ENCODE measurements at regions not wholly inside any gene's neighbourhood (a gene's known extent, or its start where the extent isn't known, plus 50 kb on each side); places are given as distances from the start of the nearest gene placed in this dataset.

GRCh38 chr5:103706939-103707682 lies 144.5 kb upstream of the NUDT12 start:
- CTCF ChIA-PET, result no interaction called here
- H3K4me2 ChIP-seq (ENCODE audit: low read length), result no peak overlapping the region
- H2AFZ ChIP-seq (ENCODE audit: low read depth, low read length, poor library complexity, severe bottlenecking), result no peak overlapping the region
- H3K9me3 ChIP-seq (ENCODE audit: control insufficient read depth in 1 of 2, insufficient read depth in 1 of 2, low read depth in 1 of 2, low read length in 2 of 2), result no peaks in the 10 kb centered on the region
- no peaks in the 10 kb centered on the region for H3K36me3 ChIP-seq (ENCODE audit: control insufficient read depth in 1 of 2, insufficient read depth in 2 of 2, low read length in 2 of 2)
- H3K79me2 ChIP-seq (ENCODE audit: insufficient read depth, low read length), result no peaks in the 10 kb centered on the region
- H3K4me1 ChIP-seq (ENCODE audit: control insufficient read depth in 1 of 2, insufficient read depth in 2 of 2, low read length in 2 of 2), result no peaks in the 10 kb centered on the region
- H4K20me1 ChIP-seq (ENCODE audit: insufficient read depth), result no peaks in the 10 kb centered on the region
- H3K9me2 ChIP-seq (ENCODE audit: insufficient read depth), result no peaks in the 10 kb centered on the region
- intact Hi-C loops (cut with micrococcal nuclease), result no loop called here
- POLR2A ChIA-PET, result no interaction called here
- DNase-seq (ENCODE audit: low read depth, low spot score) (no peak), ATAC-seq (no peak)
- no peak overlapping the region for H3K27ac ChIP-seq (ENCODE audit: low read depth, low read length)
- no peak overlapping the region for H3K4me3 ChIP-seq (replicated peaks in 1 of 2; ENCODE audit: low read depth in 1 of 2, low read length in 2 of 2)
- TF ChIP-seq JUND (IDR thresholded peaks at IDR 0.05) (no peak), ATF3 (IDR thresholded peaks at IDR 0.05) (no peak), SRF (IDR thresholded peaks at IDR 0.05; ENCODE audit: low read depth) (no peak), EZH2phosphoT487 (IDR thresholded peaks at IDR 0.05; ENCODE audit: borderline replicate concordance) (no peak), ELF1 (IDR thresholded peaks at IDR 0.05; ENCODE audit: borderline replicate concordance, low read depth) (no peak), CTCF (IDR thresholded peaks at IDR 0.05 in 2 of 3, conservative IDR thresholded peaks at IDR 0.05 in 1 of 3; ENCODE audit: borderline replicate concordance in 1 of 3, insufficient read depth in 1 of 3, low read depth in 2 of 3, low read length in 2 of 3) (no peak), EGR1 (IDR thresholded peaks at IDR 0.05; ENCODE audit: low read depth) (no peak), POLR2AphosphoS5 (IDR thresholded peaks at IDR 0.05; ENCODE audit: low read depth, low read length) (no peak), CEBPB (IDR thresholded peaks at IDR 0.05; ENCODE audit: low read depth) (no peak), ZFX (IDR thresholded peaks at IDR 0.05) (no peak), RAD21 (IDR thresholded peaks at IDR 0.05; ENCODE audit: low read depth) (no peak), ZNF274 (IDR thresholded peaks at IDR 0.05; ENCODE audit: low read depth, low read length) (no peak), ZBTB33 (IDR thresholded peaks at IDR 0.05; ENCODE audit: extremely low read depth, insufficient replicate concordance, low read length) (no peak), YY1 (IDR thresholded peaks at IDR 0.05; ENCODE audit: extremely low read depth, insufficient replicate concordance, low read depth, low read length) (no peak), FOSL1 (IDR thresholded peaks at IDR 0.05; ENCODE audit: low read depth) (no peak), SIN3A (IDR thresholded peaks at IDR 0.05; ENCODE audit: low read depth) (no peak), MAX (IDR thresholded peaks at IDR 0.05) (no peak), CBX3 (IDR thresholded peaks at IDR 0.05; ENCODE audit: low read depth) (no peak)
- no peaks in the 10 kb centered on the region for H3K27me3 ChIP-seq (ENCODE audit: insufficient read depth, low read length)
- no TSS peak for BruUV-seq (replicated peaks)
- RAD21 ChIA-PET (ENCODE audit: low non-redundant PET in 1 of 2, low total read pairs in 2 of 2, uncharacterized antibody in 2 of 2, unreplicated experiment in 2 of 2), result no interaction called here
- H3K9ac ChIP-seq (ENCODE audit: low read length), result no peak overlapping the region

All from HCT116 (cell line).